Mammary epithelial cell (primary cell): ENCODE measurements at regions not wholly inside any gene's neighbourhood (a gene's known extent, or its start where the extent isn't known, plus 50 kb on each side); places are given as distances from the start of the nearest gene placed in this dataset.
"Not testable (repeated sequence)": the region's sequence is repeated elsewhere in the genome, so short reads cannot be mapped to it uniquely, and the experiment has no call there.

ENCODE experiments used
- EZH2 ChIP-seq: IDR thresholded peaks from 2 replicates; pipeline ENCODE4 v1.6.1; 2012; ENCODE audit warnings: low read length, inconsistent platforms, borderline replicate concordance
- TF ChIP-seq, protein P1 (sequence below), 2 donors: IDR thresholded peaks in 1 of 2; conservative IDR thresholded peaks in 1 of 2; 2 replicates each; pipeline ENCODE4 v1.5.1; 2011 to 2012; ENCODE audit warnings: inconsistent platforms in 2 of 2, low read length in 2 of 2, mild to moderate bottlenecking in 2 of 2, control low read depth in 1 of 2, low read depth in 1 of 2; ENCODE audit not compliant: insufficient read depth in 1 of 2; ENCODE audit errors: extremely low read depth in 1 of 2

- TF ChIP-seq, protein P1, sequence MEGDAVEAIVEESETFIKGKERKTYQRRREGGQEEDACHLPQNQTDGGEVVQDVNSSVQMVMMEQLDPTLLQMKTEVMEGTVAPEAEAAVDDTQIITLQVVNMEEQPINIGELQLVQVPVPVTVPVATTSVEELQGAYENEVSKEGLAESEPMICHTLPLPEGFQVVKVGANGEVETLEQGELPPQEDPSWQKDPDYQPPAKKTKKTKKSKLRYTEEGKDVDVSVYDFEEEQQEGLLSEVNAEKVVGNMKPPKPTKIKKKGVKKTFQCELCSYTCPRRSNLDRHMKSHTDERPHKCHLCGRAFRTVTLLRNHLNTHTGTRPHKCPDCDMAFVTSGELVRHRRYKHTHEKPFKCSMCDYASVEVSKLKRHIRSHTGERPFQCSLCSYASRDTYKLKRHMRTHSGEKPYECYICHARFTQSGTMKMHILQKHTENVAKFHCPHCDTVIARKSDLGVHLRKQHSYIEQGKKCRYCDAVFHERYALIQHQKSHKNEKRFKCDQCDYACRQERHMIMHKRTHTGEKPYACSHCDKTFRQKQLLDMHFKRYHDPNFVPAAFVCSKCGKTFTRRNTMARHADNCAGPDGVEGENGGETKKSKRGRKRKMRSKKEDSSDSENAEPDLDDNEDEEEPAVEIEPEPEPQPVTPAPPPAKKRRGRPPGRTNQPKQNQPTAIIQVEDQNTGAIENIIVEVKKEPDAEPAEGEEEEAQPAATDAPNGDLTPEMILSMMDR (conservative IDR thresholded peaks at IDR 0.05 in 1 of 2, IDR thresholded peaks at IDR 0.05 in 1 of 2; ENCODE audit: extremely low read depth in 1 of 2, insufficient read depth in 1 of 2, low read depth in 1 of 2, low read length in 2 of 2), result not testable (repeated sequence)
- TF ChIP-seq EZH2, result peak; percentile 35
Measured at GRCh38 chr1:144643646-144644045, 51.0 kb downstream of the PPIAL4F start.
